ENCODE measurements at regions not wholly inside any gene's neighbourhood (a gene's known extent, or its start where the extent isn't known, plus 50 kb on each side); places are given as distances from the start of the nearest gene placed in this dataset.

DNA sequence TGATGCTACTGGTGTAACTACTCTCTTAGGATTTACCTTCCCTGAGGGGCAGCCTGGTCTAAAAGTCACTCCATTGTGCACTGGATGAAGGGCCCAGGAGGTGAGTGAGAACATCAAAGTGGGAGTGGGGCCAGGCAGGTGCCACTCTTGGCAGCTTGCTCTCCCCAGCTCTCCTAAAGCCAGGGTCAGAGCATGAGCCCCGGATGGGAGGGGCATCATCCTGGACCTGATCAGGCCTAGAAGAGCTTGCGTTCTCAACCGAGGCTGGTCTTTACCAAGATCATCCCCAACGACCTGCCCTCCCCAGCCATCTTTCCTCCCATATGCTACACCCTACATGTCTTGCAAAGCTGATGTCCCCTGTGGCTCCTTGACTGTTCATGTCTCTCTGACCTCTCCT, 87.1 kb downstream of the AIPL1 start:
- DNase-seq (ENCODE audit: low read depth, low spot score) = no peak
- Histone ChIP-seq H3K36me3 (ENCODE audit: control insufficient read depth in 2 of 2, extremely low read depth in 1 of 2, insufficient read depth in 2 of 2, low read length in 2 of 2) (no peaks in the 10 kb centered on the region), H3K9me1 (replicated peaks; ENCODE audit: control insufficient read depth, extremely low read depth, insufficient read depth, low read length) (no peaks in the 10 kb centered on the region), H3K9ac (replicated peaks; ENCODE audit: extremely low read depth, insufficient read depth, low read length) (no peak overlapping the region), H3K4me2 (ENCODE audit: insufficient read depth, low read length) (no peak overlapping the region), H3K9me3 (replicated peaks; ENCODE audit: control insufficient read depth, insufficient read depth, low read length) (no peaks in the 10 kb centered on the region), H3K27ac (ENCODE audit: insufficient read depth, low read depth, low read length) (no peak overlapping the region), H3K27me3 (ENCODE audit: control insufficient read depth in 2 of 2, insufficient read depth in 2 of 2, low read length in 2 of 2) (peaks cover 0 to 3% of the 10 kb centered on the region in 2 experiments), H2AFZ (ENCODE audit: low read depth, low read length) (no peak overlapping the region), H3K4me3 (replicated peaks in 1 of 3; ENCODE audit: insufficient read depth in 1 of 3, low read depth in 1 of 3, low read length in 3 of 3) (no peak overlapping the region), H4K20me1 (replicated peaks; ENCODE audit: control insufficient read depth, extremely low read depth, insufficient read depth, low read length) (no peaks in the 10 kb centered on the region), H3K4me1 (ENCODE audit: control insufficient read depth, extremely low read depth, insufficient read depth, low read length) (no peaks in the 10 kb centered on the region), H3K79me2 (ENCODE audit: control insufficient read depth, insufficient read depth, low read length) (no peaks in the 10 kb centered on the region)
- dilution Hi-C loops (cut with MboI; ENCODE audit: extremely low pct_ligation_motif_present, low sequenced_read_pairs) = no loop called here
- no peak for FAIRE-seq
- TF ChIP-seq EZH2 (IDR thresholded peaks at IDR 0.05; ENCODE audit: borderline replicate concordance, low read depth, low read length, severe bottlenecking) (no peak), FOS (IDR thresholded peaks at IDR 0.05; ENCODE audit: borderline replicate concordance, insufficient read depth, low read length) (no peak), POLR2AphosphoS5 (IDR thresholded peaks at IDR 0.05; ENCODE audit: insufficient read depth, low read depth, low read length) (no peak), CTCF (IDR thresholded peaks at IDR 0.05; ENCODE audit: extremely low read depth in 1 of 2, insufficient read depth in 1 of 2, low read depth in 1 of 2, low read length in 2 of 2) (no peak), MYC (IDR thresholded peaks at IDR 0.05; ENCODE audit: low read depth, low read length) (no peak), POLR2A (IDR thresholded peaks at IDR 0.05; ENCODE audit: low read depth, low read length) (no peak), JUN (IDR thresholded peaks at IDR 0.05; ENCODE audit: borderline replicate concordance, insufficient read depth, insufficient read length, low read depth) (no peak), GATA2 (IDR thresholded peaks at IDR 0.05; ENCODE audit: insufficient read depth, insufficient read length, low read depth, low read length) (no peak)
- TF ChIP-seq, protein P1, sequence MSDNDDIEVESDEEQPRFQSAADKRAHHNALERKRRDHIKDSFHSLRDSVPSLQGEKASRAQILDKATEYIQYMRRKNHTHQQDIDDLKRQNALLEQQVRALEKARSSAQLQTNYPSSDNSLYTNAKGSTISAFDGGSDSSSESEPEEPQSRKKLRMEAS (IDR thresholded peaks at IDR 0.05; ENCODE audit: insufficient read depth, insufficient read length) = no peak
- no TSS peak for BruUV-seq (replicated peaks)
- ChIA-PET CTCF (no interaction called here), POLR2A (no interaction called here)
- intact Hi-C loops (cut with micrococcal nuclease) = no loop called here
